PC-9 (cell line): ENCODE measurements at regions not wholly inside any gene's neighbourhood (a gene's known extent, or its start where the extent isn't known, plus 50 kb on each side); places are given as distances from the start of the nearest gene placed in this dataset.

Experiments
- BruUV-seq: library from RNA; stranded (reverse); fragments of 400-500 nt; replicated peaks from 2 replicates; lab custom pipeline; 2021; lab: Mats Ljungman, UMichigan
- CTCF ChIA-PET: fragments of 300-600 bp; sonication (Branson Sonifier 250); formaldehyde crosslinking; loops from one replicate; lab custom pipeline; 2022; ENCODE audit warnings: antibody characterized with exemption; lab: Charles Lee
- POLR2A ChIA-PET: fragments of 300-600 bp; sonication (Branson Sonifier 250); formaldehyde crosslinking; loops from one replicate; lab custom pipeline; 2022; ENCODE audit warnings: antibody characterized with exemption; ENCODE audit not compliant: unreplicated experiment; lab: Charles Lee
- DNase-seq, 2 experiments: peaks; one replicate each; pipeline versions ENCODE4 v3.0.0 to v3.0.0-alpha.2; 2015 to 2022; ENCODE audit warnings: mixed read lengths in 1 of 2
- H2AFZ ChIP-seq: fragments of 200-600 bp; sonication (generic); 2 replicates; pipeline ENCODE4 v1.8.1; 2017; ENCODE audit warnings: antibody characterized with exemption
- H3F3A ChIP-seq: fragments of 200-600 bp; sonication (generic); 2 replicates; pipeline ENCODE4 v1.8.1; 2017; ENCODE audit warnings: antibody characterized with exemption, mild to moderate bottlenecking, low read depth; ENCODE audit not compliant: insufficient read depth
- H3K27ac ChIP-seq: fragments of 200-600 bp; sonication (generic); 2 replicates; pipeline ENCODE4 v1.6.1; 2016; ENCODE audit warnings: mixed run types
- H3K27me3 ChIP-seq: fragments of 200-600 bp; sonication (generic); 2 replicates; pipeline ENCODE4 v1.6.1; 2016; ENCODE audit warnings: low read depth, mixed run types; ENCODE audit not compliant: insufficient read depth
- H3K36me3 ChIP-seq: fragments of 200-600 bp; sonication (generic); 2 replicates; pipeline ENCODE4 v1.6.1; 2016; ENCODE audit warnings: low read depth, mixed run types
- H3K4me1 ChIP-seq: fragments of 200-600 bp; sonication (generic); replicated peaks from 2 replicates; pipeline ENCODE4 v1.6.1; 2016; ENCODE audit warnings: mixed run types; ENCODE audit not compliant: insufficient read depth
- H3K4me2 ChIP-seq: fragments of 200-600 bp; sonication (generic); 2 replicates; pipeline ENCODE4 v1.6.1; 2017; ENCODE audit warnings: mixed run types
- H3K4me3 ChIP-seq: fragments of 200-600 bp; sonication (generic); 2 replicates; pipeline ENCODE4 v1.6.1; 2016; ENCODE audit warnings: mixed run types
- H3K79me2 ChIP-seq: fragments of 200-600 bp; sonication (generic); 2 replicates; pipeline ENCODE4 v1.6.1; 2017; ENCODE audit warnings: low read depth, mixed run types
- H3K9me2 ChIP-seq: fragments of 200-600 bp; sonication (generic); 2 replicates; pipeline ENCODE4 v1.8.1; 2017; ENCODE audit warnings: mild to moderate bottlenecking; ENCODE audit not compliant: insufficient read depth
- H3K9me3 ChIP-seq: fragments of 200-600 bp; sonication (generic); 2 replicates; pipeline ENCODE4 v1.8.1; 2016; ENCODE audit warnings: low read depth; ENCODE audit not compliant: insufficient read depth
- H4K20me1 ChIP-seq: fragments of 200-600 bp; sonication (generic); 2 replicates; pipeline ENCODE4 v1.8.1; 2017; ENCODE audit not compliant: insufficient read depth
- CTCF ChIP-seq: fragments of 200-600 bp; sonication (generic); conservative IDR thresholded peaks from 2 replicates; pipeline ENCODE4 v1.6.1; 2017; ENCODE audit warnings: mixed run types, antibody characterized with exemption, mild to moderate bottlenecking, moderate library complexity
- EZH2 ChIP-seq: fragments of 200-600 bp; sonication (generic); IDR thresholded peaks from 2 replicates; pipeline ENCODE4 v1.8.0; 2017; ENCODE audit warnings: antibody characterized with exemption, low read depth
- intact Hi-C: fragments of 100-400 bp; cut with micrococcal nuclease; formaldehyde crosslinking; loops from one replicate; pipeline ENCODE4 v1.10.0; 2022; ENCODE audit not compliant: unreplicated experiment

GRCh38 chr22:48161298-48161697 lies 1398.8 kb downstream of the TBC1D22A start:
- H3K9me3 ChIP-seq = no peaks in the 10 kb centered on the region
- CTCF ChIA-PET = no interaction called here
- H3K27me3 ChIP-seq = peaks cover 83% of the 10 kb centered on the region
- intact Hi-C loops = no loop called here
- no peak overlapping the region for H3K4me3 ChIP-seq
- H4K20me1 ChIP-seq = 0 out of 2 replicates have a peak, but pooled peaks cover 4% of the 10 kb centered on the region
- no peak overlapping the region for H3K4me2 ChIP-seq
- no peak overlapping the region for H2AFZ ChIP-seq
- no peaks in the 10 kb centered on the region for H3K4me1 ChIP-seq
- H3K36me3 ChIP-seq = no peaks in the 10 kb centered on the region
- no peaks in the 10 kb centered on the region for H3K79me2 ChIP-seq
- TF ChIP-seq CTCF = no peak
- TF ChIP-seq EZH2 = no peak
- H3K27ac ChIP-seq = no peak overlapping the region
- no TSS peak for BruUV-seq
- POLR2A ChIA-PET = no interaction called here
- no peak for DNase-seq
- no peaks in the 10 kb centered on the region for H3F3A ChIP-seq
- no peaks in the 10 kb centered on the region for H3K9me2 ChIP-seq

GRCh38 chr22:48157676-48158075 lies 1395.2 kb downstream of the TBC1D22A start:
- TF ChIP-seq EZH2 = no peak
- TF ChIP-seq CTCF = no peak
- H3K9me2 ChIP-seq = no peaks in the 10 kb centered on the region
- DNase-seq = no peak
- no peak overlapping the region for H2AFZ ChIP-seq
- H3K27ac ChIP-seq = no peak overlapping the region
- POLR2A ChIA-PET = no interaction called here
- no peaks in the 10 kb centered on the region for H3K36me3 ChIP-seq
- H3K4me2 ChIP-seq = no peak overlapping the region
- no TSS peak for BruUV-seq
- no peaks in the 10 kb centered on the region for H3K9me3 ChIP-seq
- H3K4me1 ChIP-seq = no peaks in the 10 kb centered on the region
- H3K4me3 ChIP-seq = no peak overlapping the region
- CTCF ChIA-PET = no interaction called here
- H4K20me1 ChIP-seq = 0 out of 2 replicates have a peak, but pooled peaks cover 4% of the 10 kb centered on the region
- H3F3A ChIP-seq = no peaks in the 10 kb centered on the region
- peaks cover 96% of the 10 kb centered on the region for H3K27me3 ChIP-seq
- intact Hi-C loops = no loop called here
- no peaks in the 10 kb centered on the region for H3K79me2 ChIP-seq

GRCh38 chr22:48156603-48157355 lies 1394.3 kb downstream of the TBC1D22A start:
- Histone ChIP-seq H3F3A (no peaks in the 10 kb centered on the region), H3K27ac (no peak overlapping the region), H3K9me2 (no peaks in the 10 kb centered on the region), H3K27me3 (peaks cover 97% of the 10 kb centered on the region), H2AFZ (no peak overlapping the region), H3K9me3 (no peaks in the 10 kb centered on the region), H3K4me1 (no peaks in the 10 kb centered on the region), H3K4me2 (no peak overlapping the region), H3K36me3 (no peaks in the 10 kb centered on the region), H3K4me3 (no peak overlapping the region), H3K79me2 (no peaks in the 10 kb centered on the region), H4K20me1 (0 out of 2 replicates have a peak, but pooled peaks cover 4% of the 10 kb centered on the region)
- intact Hi-C loops = no loop called here
- ChIA-PET POLR2A (no interaction called here), CTCF (no interaction called here)
- TF ChIP-seq CTCF = no peak
- no peak for TF ChIP-seq EZH2
- BruUV-seq = no TSS peak
- DNase-seq = no peak
